Karpas-422 (cell line): ENCODE measurements at regions not wholly inside any gene's neighbourhood (a gene's known extent, or its start where the extent isn't known, plus 50 kb on each side); places are given as distances from the start of the nearest gene placed in this dataset.

Experiments used
- DNase-seq: peaks from one replicate; pipeline ENCODE4 v3.0.0-alpha.2; 2015
- H2AFZ ChIP-seq: fragments of 200-600 bp; sonication (generic); 2 replicates; pipeline ENCODE4 v1.6.1; 2014; ENCODE audit warnings: antibody characterized with exemption, low read length, mixed read lengths
- H3K27ac ChIP-seq: fragments of 200-600 bp; sonication (generic); 2 replicates; pipeline ENCODE4 v1.5.1; 2014; ENCODE audit warnings: mild to moderate bottlenecking, low read length, moderate library complexity
- H3K27me3 ChIP-seq: fragments of 200-600 bp; sonication (generic); 2 replicates; pipeline ENCODE4 v1.6.1; 2014; ENCODE audit warnings: low read length, mixed read lengths
- H3K36me3 ChIP-seq: fragments of 200-600 bp; sonication (generic); 2 replicates; pipeline ENCODE4 v1.6.1; 2014; ENCODE audit warnings: low read length, mixed read lengths; ENCODE audit not compliant: insufficient read depth
- H3K4me1 ChIP-seq: fragments of 200-600 bp; sonication (generic); 2 replicates; pipeline ENCODE4 v1.6.1; 2014; ENCODE audit warnings: mild to moderate bottlenecking, low read length, mixed read lengths
- H3K4me2 ChIP-seq: fragments of 200-600 bp; sonication (generic); 2 replicates; pipeline ENCODE4 v1.6.1; 2014; ENCODE audit warnings: low read length, low read depth, mild to moderate bottlenecking; ENCODE audit not compliant: poor library complexity, severe bottlenecking
- H3K4me3 ChIP-seq: fragments of 200-600 bp; sonication (generic); 2 replicates; pipeline ENCODE4 v1.5.1; 2014; ENCODE audit warnings: mild to moderate bottlenecking, antibody characterized with exemption, low read length, mixed read lengths
- H3K79me2 ChIP-seq: fragments of 200-600 bp; sonication (generic); 2 replicates; pipeline ENCODE4 v1.6.1; 2014; ENCODE audit warnings: mild to moderate bottlenecking, low read length, mixed read lengths
- H3K9ac ChIP-seq: fragments of 200-600 bp; sonication (generic); 2 replicates; pipeline ENCODE4 v1.6.0; 2014; ENCODE audit warnings: low read length
- H3K9me2 ChIP-seq: fragments of 200-600 bp; sonication (generic), shearing (Covaris generic); replicated peaks from 2 replicates; pipeline ENCODE4 v1.6.0; 2014; ENCODE audit warnings: mild to moderate bottlenecking, low read length, moderate library complexity; ENCODE audit not compliant: insufficient read depth
- H3K9me3 ChIP-seq: fragments of 300-700, 200-600 bp; sonication (generic); 2 replicates; pipeline ENCODE4 v1.6.1; 2014; ENCODE audit warnings: low read length, mixed read lengths
- H4K20me1 ChIP-seq: fragments of 200-600 bp; sonication (generic); 2 replicates; pipeline ENCODE4 v1.6.1; 2014; ENCODE audit warnings: mild to moderate bottlenecking, antibody characterized with exemption, low read length, low read depth; ENCODE audit not compliant: insufficient read depth

- Histone ChIP-seq H3K36me3 (no peaks in the 10 kb centered on the region), H2AFZ (no peak overlapping the region), H3K9ac (no peak overlapping the region), H4K20me1 (no peaks in the 10 kb centered on the region), H3K9me3 (peaks cover 6% of the 10 kb centered on the region), H3K4me1 (no peaks in the 10 kb centered on the region), H3K27ac (no peak overlapping the region), H3K4me2 (no peak overlapping the region), H3K4me3 (no peak overlapping the region), H3K79me2 (no peaks in the 10 kb centered on the region), H3K9me2 (no peaks in the 10 kb centered on the region), H3K27me3 (no peaks in the 10 kb centered on the region)
- no peak for DNase-seq
Observed at GRCh38 chr5:104178066-104178465, 615.5 kb upstream of the NUDT12 start.

DNA sequence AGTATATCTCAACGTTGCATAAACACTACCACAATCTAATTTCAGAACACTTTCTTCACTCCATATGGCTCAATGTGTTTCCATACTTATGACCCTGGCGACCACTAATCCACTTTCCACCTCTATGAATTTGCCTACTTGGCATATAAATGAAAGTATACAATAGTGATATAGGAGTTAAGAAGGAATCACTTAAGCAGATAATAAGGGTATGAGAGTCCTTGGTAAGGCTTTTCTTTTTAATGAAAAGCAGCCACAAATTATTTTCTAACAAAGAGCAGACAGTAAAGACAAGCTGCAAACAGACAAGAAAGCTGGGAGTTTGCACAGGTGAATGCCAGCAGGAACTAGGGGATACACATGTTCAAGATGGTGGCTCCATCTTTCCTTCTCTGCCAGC is 615.1 kb upstream of the NUDT12 start:
- Histone ChIP-seq H3K4me3 (no peak overlapping the region), H3K4me1 (no peaks in the 10 kb centered on the region), H3K79me2 (no peaks in the 10 kb centered on the region), H3K27me3 (no peaks in the 10 kb centered on the region), H3K9me3 (peaks cover 6% of the 10 kb centered on the region), H3K9me2 (no peaks in the 10 kb centered on the region), H3K4me2 (no peak overlapping the region), H3K36me3 (no peaks in the 10 kb centered on the region), H3K27ac (no peak overlapping the region), H2AFZ (no peak overlapping the region), H4K20me1 (no peaks in the 10 kb centered on the region), H3K9ac (no peak overlapping the region)
- no peak for DNase-seq

GRCh38 chr5:104172976-104173375 is 610.4 kb upstream of the NUDT12 start:
- H3K79me2 ChIP-seq, result no peaks in the 10 kb centered on the region
- H3K27me3 ChIP-seq, result no peaks in the 10 kb centered on the region
- DNase-seq, result no peak
- H3K4me3 ChIP-seq, result no peak overlapping the region
- H3K9me3 ChIP-seq, result no peaks in the 10 kb centered on the region; the same call in 1 of the 2 replicates
- no peak overlapping the region for H2AFZ ChIP-seq
- no peaks in the 10 kb centered on the region for H3K36me3 ChIP-seq
- H3K4me1 ChIP-seq, result no peaks in the 10 kb centered on the region
- H4K20me1 ChIP-seq, result no peaks in the 10 kb centered on the region
- H3K9me2 ChIP-seq, result no peaks in the 10 kb centered on the region
- H3K4me2 ChIP-seq, result no peak overlapping the region
- H3K27ac ChIP-seq, result no peak overlapping the region
- no peak overlapping the region for H3K9ac ChIP-seq

GRCh38 chr5:104171958-104172690 is 609.5 kb upstream of the NUDT12 start:
- Histone ChIP-seq H3K4me1 (no peaks in the 10 kb centered on the region), H3K9ac (no peak overlapping the region), H3K9me3 (no peaks in the 10 kb centered on the region; the same call in 1 of the 2 replicates), H3K4me2 (no peak overlapping the region), H3K36me3 (no peaks in the 10 kb centered on the region), H3K27ac (no peak overlapping the region), H3K4me3 (no peak overlapping the region), H2AFZ (no peak overlapping the region), H4K20me1 (no peaks in the 10 kb centered on the region), H3K9me2 (no peaks in the 10 kb centered on the region), H3K79me2 (no peaks in the 10 kb centered on the region), H3K27me3 (no peaks in the 10 kb centered on the region)
- no peak for DNase-seq

DNA sequence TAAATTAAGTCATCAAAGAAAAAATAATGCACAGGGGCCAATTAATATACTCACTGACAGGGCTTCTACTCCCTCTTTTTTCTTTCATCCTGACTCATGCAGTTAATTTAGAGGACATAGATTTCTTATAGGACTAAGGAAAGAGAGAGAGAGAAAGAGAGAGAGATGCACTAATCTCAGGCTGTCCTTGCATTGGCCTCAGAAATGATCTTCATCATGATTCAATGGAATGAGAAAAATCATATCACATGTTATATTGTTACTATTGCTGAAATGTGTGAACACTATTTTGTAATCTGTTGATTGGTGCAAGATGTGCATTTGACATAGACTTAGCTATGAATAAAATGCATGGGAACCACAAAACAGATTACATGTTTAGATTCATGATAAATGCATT is 608.3 kb upstream of the NUDT12 start:
- Histone ChIP-seq H3K9me2 (no peaks in the 10 kb centered on the region), H3K9me3 (no peaks in the 10 kb centered on the region; the same call in 1 of the 2 replicates), H3K79me2 (no peaks in the 10 kb centered on the region), H3K4me2 (no peak overlapping the region), H3K9ac (no peak overlapping the region), H3K4me3 (no peak overlapping the region), H3K4me1 (no peaks in the 10 kb centered on the region), H3K27ac (no peak overlapping the region), H3K36me3 (no peaks in the 10 kb centered on the region), H2AFZ (no peak overlapping the region), H3K27me3 (no peaks in the 10 kb centered on the region), H4K20me1 (no peaks in the 10 kb centered on the region)
- no peak for DNase-seq

- Histone ChIP-seq H3K4me3 (no peak overlapping the region), H2AFZ (no peak overlapping the region), H3K27ac (no peak overlapping the region), H3K9me3 (peaks cover 28% of the 10 kb centered on the region), H4K20me1 (no peaks in the 10 kb centered on the region), H3K4me1 (no peaks in the 10 kb centered on the region), H3K9ac (no peak overlapping the region), H3K36me3 (no peaks in the 10 kb centered on the region), H3K4me2 (no peak overlapping the region), H3K9me2 (no peaks in the 10 kb centered on the region), H3K27me3 (no peaks in the 10 kb centered on the region), H3K79me2 (no peaks in the 10 kb centered on the region)
- DNase-seq, result no peak
Observed at GRCh38 chr5:104146652-104147051, 584.1 kb upstream of the NUDT12 start.

- Histone ChIP-seq H3K27ac (no peak overlapping the region), H3K4me2 (no peak overlapping the region), H3K4me1 (no peaks in the 10 kb centered on the region), H3K79me2 (no peaks in the 10 kb centered on the region), H3K9me2 (no peaks in the 10 kb centered on the region), H3K9ac (no peak overlapping the region), H3K9me3 (peaks cover 31% of the 10 kb centered on the region), H4K20me1 (no peaks in the 10 kb centered on the region), H3K27me3 (no peaks in the 10 kb centered on the region), H3K4me3 (no peak overlapping the region), H3K36me3 (no peaks in the 10 kb centered on the region), H2AFZ (no peak overlapping the region)
- DNase-seq, result no peak
Observed at GRCh38 chr5:104139840-104140239, 577.3 kb upstream of the NUDT12 start.

GRCh38 chr5:104130320-104130719 is 567.7 kb upstream of the NUDT12 start:
- Histone ChIP-seq H3K36me3 (no peaks in the 10 kb centered on the region), H3K9me3 (peaks cover 30% of the 10 kb centered on the region), H3K79me2 (no peaks in the 10 kb centered on the region), H3K4me2 (no peak overlapping the region), H3K9me2 (no peaks in the 10 kb centered on the region), H2AFZ (no peak overlapping the region), H3K4me1 (no peaks in the 10 kb centered on the region), H3K9ac (no peak overlapping the region), H3K4me3 (no peak overlapping the region), H4K20me1 (no peaks in the 10 kb centered on the region), H3K27ac (no peak overlapping the region), H3K27me3 (no peaks in the 10 kb centered on the region)
- no peak for DNase-seq
